ENCODE measurements at regions not wholly inside any gene's neighbourhood (a gene's known extent, or its start where the extent isn't known, plus 50 kb on each side); places are given as distances from the start of the nearest gene placed in this dataset.

DNA sequence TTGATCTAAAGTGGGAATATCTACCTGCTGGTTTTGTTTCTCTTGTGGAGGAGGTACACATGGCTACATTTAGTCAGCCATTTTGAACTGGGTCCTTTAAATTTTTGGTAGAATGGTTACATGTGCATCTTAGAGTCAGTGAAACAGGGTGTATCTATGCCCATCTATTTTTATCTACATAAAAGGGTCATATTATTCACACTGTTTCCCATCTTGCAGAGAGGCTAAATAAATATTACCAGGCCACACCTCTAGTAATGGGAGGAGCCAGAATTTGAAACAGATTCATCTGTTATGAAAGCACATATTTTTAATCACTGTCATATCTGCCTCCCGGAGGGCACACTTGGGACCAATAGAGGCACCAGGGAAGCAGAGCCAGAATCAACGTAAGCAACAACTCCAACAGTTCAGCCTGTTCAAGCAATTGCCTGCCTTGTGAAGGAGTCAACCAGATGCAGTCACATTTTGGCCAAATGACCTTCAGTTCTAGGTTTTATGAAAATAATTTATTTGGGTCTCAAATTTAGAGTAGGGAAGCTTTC, 376.8 kb downstream of the TSN start:
- DNase-seq (ENCODE audit: low spot score in 2 of 2) (no peak), ATAC-seq (no peak)
- H3K9me3 Mint-ChIP-seq = peaks cover 20 to 21% of the 10 kb centered on the region in 2 donors
- no peak overlapping the region for H3K27ac Mint-ChIP-seq
- peaks cover 6 to 11% of the 10 kb centered on the region in 2 donors for H3K36me3 Mint-ChIP-seq

DNA sequence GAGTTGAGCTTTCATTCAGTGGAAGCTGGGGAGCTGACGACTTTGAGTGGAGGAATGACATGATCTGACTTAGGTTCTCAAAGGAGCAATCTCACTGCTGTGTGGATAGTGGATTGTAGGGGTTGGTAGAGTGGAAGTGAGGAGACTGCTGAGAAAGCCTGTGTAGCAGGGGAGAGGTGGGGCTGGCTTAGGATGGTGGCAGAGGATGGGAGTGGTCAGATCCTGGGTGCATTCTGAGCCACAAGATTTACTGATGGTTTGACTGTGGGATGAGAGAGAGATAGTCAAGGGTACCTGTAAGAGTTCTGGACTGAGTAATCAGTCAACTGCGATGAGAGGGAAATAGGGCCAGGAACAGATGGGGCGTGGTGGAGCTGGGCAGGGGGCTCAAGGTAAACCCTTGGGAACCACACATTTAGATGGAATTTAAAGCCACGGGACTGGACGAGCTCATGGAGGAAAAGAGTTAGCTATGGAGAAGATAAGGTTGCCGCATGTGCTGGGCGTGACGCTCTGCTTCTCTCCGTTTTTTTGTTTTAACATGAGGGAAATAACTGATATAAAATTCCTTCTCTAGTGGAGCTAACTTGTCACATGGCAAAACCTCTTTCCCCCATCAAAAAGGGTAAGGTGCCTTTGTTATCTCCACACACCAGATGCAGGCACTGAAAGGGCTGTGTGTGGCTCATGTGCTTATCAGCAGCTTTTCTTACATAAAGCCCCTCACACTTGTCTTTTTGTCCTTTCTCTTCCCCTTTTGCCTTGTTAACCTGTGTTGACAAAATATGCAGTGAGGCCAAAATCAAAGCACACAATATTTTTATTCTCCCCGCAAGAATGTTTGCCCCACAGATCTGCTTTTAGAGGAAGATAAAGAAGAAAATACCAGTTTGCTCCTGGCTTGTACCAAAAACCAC, 379.8 kb downstream of the TSN start:
- H3K27ac Mint-ChIP-seq = no peak overlapping the region
- DNase-seq (ENCODE audit: low spot score in 2 of 2) (no peak), ATAC-seq (no peak)
- H3K36me3 Mint-ChIP-seq = peaks cover 6 to 9% of the 10 kb centered on the region in 2 donors
- peaks cover 8 to 11% of the 10 kb centered on the region in 2 donors for H3K9me3 Mint-ChIP-seq

DNA sequence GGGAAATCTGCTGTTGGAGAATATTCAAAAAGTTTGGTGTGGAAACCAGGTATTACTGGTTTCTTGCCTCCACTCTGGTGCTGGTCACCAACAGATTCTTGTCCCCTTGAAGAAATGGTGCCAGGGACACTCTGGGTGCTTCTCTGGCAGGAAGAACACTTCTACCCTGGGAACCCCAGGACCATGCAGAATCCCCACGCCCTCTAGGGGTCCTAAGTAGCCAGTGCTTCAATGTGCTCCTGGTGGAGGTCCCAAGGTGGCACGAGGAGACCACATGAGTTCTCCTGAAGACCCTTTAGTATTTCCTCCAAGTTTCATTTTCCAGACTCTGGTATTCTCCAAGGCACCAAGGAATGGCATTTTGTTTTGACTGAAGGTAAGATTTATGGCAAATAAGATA, 380.6 kb downstream of the TSN start:
- Mint-ChIP-seq H3K9me3 (peaks cover 0 to 5% of the 10 kb centered on the region in 2 donors), H3K36me3 (peaks cover 0 to 1% of the 10 kb centered on the region in 2 donors), H3K27ac (no peak overlapping the region)
- ATAC-seq (peak in 1 of 2 donors; percentile 79), DNase-seq (ENCODE audit: low spot score in 2 of 2) (peak in 1 of 2 donors; percentile 17)

DNA sequence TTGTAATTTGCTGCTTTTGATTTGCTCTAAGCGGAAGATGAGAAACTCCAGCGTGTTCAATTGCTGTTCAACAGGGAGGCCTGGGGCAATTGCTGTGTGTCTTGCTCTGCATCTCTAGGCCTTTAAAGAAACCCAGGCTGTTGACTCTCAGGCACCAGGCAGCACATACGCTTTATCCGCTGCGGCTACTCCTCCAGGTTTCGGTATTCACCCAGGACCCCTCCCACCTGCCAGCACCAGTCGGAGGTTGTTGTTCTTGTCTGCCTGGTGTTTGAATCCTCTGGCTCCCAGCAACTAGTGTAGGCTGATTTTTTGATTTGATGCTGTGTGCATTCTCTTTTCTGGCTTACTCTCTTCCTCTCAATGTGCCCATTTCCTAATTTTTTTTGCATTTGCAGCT, 383.1 kb downstream of the TSN start:
- H3K27ac Mint-ChIP-seq = no peak overlapping the region
- ATAC-seq = no peak
- H3K9me3 Mint-ChIP-seq = no peaks in the 10 kb centered on the region
- DNase-seq (ENCODE audit: low spot score in 2 of 2) = no peak
- H3K36me3 Mint-ChIP-seq = no peaks in the 10 kb centered on the region

DNA sequence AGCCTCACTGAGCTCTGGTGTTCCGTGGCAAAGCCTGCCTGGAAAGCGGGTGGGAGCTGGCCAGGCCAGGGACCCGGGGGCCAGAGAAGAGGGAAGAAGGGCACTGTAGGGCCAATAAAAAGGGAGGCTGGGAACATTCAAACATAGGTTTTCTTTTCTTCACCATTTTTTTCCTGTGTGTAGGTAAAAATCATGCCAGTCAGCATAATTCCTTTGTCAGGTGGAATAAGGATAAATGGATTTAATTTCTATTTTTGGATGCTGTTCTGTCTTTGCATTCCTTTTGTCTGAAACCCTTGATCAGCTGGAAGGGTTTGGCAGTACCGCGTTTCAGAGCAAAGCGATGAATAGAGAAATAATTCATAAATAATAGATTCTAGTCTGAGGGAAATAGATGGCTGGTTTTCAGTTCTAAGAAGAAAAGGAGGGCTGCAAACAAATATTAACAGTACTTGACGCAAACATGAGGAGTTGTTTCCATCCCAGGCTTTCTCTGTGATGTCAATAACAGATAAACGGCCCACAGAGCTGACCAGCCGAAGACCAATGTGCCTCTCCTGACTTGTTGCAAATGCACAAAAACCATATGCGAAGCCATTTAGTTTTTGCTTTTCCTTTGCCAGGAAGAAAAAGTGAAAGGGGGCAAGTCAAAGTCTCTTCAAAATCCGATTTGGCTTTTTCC, 384.4 kb downstream of the TSN start:
- DNase-seq (ENCODE audit: low spot score in 2 of 2) = no peak
- Mint-ChIP-seq H3K36me3 (no peaks in the 10 kb centered on the region), H3K27ac (no peak overlapping the region), H3K9me3 (no peaks in the 10 kb centered on the region)
- ATAC-seq = no peak

DNA sequence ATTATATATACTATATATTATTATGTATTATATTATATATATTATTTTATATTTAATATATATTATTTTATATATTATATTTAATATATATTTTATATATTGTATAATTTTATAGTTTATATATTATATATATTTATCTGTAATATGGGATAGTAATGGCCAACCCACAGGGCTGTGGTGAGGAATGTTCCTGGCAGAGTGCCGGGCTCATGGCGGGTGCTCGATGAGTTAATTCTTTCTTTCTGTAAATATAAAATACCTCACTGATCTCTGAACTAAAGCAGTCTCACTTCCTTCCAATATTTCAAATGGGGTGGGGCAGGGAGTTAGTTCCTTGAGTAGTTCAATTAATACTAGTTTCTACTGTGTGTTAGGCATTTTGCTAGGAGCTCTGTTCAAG, 389.4 kb downstream of the TSN start:
- ATAC-seq (no peak), DNase-seq (ENCODE audit: low spot score in 2 of 2) (no peak)
- H3K9me3 Mint-ChIP-seq = no peaks in the 10 kb centered on the region
- H3K27ac Mint-ChIP-seq = no peak overlapping the region
- H3K36me3 Mint-ChIP-seq = no peaks in the 10 kb centered on the region

DNA sequence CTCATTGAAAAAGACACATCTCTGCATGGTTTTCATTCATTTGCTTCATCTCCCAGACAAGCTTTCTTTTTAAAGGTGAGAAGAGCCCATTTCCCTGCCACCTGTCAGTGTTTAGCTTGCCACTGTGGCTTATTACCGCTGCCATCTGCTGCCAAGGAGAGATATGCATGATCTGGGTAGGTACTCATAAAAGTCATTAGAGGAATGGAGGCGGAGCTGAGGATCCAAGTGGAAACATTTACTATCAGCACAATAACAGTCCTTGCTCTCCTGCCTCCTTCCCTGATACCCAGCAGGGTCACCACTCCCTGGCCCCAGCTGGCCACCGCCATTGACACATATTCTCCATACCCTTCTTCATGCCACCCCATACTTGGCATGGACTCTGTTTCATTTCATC, 390.4 kb downstream of the TSN start:
- H3K36me3 Mint-ChIP-seq = no peaks in the 10 kb centered on the region
- no peak overlapping the region for H3K27ac Mint-ChIP-seq
- DNase-seq (ENCODE audit: low spot score in 2 of 2) (no peak), ATAC-seq (no peak)
- H3K9me3 Mint-ChIP-seq = no peaks in the 10 kb centered on the region

DNA sequence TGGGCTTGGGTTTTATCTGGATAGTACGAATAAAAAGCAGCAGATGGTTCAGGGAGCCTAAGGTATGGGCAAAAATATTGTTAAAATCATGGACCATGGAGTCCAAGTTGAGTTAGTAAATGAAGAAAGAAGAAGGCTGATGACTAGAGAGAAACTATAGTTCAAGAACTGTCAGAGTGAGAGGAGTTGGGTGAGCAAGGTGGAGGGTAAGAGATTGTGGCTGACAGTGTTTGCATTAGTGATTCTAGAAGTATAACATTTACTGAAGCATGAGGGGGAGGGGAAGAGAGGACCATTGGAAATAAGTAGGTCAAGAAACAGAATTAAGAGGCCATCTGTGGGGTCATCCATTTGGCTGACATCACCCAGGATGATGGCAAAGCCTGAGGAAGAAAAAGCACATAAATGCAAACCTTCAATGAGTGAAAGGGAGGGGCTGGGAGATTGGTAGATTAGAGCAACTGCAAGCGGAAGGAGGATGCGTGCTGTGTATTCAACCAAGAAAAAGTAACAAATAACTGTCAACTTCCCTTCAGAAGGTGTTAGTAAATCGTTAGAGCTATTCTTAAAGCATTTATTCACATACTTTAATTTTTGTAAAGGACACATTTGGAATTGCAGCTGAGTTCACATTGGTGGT, 392.8 kb downstream of the TSN start:
- H3K9me3 Mint-ChIP-seq = no peaks in the 10 kb centered on the region
- ATAC-seq (no peak), DNase-seq (ENCODE audit: low spot score in 2 of 2) (no peak)
- H3K27ac Mint-ChIP-seq = no peak overlapping the region
- no peaks in the 10 kb centered on the region for H3K36me3 Mint-ChIP-seq

DNA sequence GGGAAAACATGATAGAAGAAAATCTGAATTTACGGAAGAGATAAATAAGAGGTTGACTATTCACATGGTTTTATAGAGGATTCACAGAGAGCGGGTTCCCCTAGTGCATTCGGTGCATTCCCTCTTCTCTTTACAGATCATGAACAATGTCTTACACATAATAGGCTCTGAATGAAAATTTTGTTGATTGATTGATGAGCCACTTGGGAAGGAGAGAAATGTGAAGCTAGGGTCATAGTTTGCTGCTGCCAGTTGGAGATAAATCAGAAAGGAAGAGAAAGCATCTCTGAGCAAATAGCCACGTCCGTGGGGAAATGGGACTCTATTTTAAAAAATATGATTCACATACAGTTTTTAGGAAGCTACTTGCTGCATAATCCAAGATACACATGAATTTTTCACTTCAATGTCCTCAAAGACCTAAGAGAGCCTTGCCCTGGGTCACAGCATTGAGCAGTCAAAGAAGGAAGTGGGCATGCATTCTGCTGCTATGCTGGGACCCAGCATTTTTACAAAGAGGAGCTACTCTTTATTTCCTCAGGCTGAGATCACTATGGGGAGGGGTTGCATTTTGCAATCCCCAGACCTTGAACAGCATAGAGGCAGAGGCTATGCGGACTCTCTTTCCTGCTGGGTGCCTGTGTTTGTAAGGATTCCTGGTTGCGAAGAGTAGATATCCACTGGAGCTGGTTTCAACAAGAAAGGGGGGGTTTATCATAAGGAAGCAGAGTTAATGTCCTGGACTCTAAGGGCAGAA, 395.3 kb downstream of the TSN start:
- H3K9me3 Mint-ChIP-seq = no peaks in the 10 kb centered on the region
- no peak for ATAC-seq
- DNase-seq (ENCODE audit: low spot score in 2 of 2) = no peak
- no peak overlapping the region for H3K27ac Mint-ChIP-seq
- no peaks in the 10 kb centered on the region for H3K36me3 Mint-ChIP-seq

DNA sequence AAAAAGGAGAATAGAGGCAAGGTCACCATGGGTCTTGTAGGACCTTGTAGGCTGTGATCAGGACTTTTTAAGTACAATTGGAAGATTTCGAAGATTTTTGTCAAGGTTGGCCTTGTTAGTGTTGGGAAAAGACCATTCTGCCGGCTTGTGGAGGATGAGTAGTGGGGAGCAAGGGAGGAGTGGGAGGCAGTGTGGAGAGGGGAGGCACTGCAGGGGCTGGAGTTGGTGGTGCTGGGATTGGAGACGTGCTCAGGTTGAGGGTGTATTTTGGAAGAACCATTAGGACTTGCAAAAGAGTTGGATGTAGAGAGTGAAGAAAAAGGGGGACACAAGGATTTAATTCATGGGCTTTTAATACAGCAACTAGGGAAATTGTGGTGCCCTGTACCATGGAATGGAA, 397.1 kb downstream of the TSN start:
- no peaks in the 10 kb centered on the region for H3K36me3 Mint-ChIP-seq
- ATAC-seq (no peak), DNase-seq (ENCODE audit: low spot score in 2 of 2) (no peak)

DNA sequence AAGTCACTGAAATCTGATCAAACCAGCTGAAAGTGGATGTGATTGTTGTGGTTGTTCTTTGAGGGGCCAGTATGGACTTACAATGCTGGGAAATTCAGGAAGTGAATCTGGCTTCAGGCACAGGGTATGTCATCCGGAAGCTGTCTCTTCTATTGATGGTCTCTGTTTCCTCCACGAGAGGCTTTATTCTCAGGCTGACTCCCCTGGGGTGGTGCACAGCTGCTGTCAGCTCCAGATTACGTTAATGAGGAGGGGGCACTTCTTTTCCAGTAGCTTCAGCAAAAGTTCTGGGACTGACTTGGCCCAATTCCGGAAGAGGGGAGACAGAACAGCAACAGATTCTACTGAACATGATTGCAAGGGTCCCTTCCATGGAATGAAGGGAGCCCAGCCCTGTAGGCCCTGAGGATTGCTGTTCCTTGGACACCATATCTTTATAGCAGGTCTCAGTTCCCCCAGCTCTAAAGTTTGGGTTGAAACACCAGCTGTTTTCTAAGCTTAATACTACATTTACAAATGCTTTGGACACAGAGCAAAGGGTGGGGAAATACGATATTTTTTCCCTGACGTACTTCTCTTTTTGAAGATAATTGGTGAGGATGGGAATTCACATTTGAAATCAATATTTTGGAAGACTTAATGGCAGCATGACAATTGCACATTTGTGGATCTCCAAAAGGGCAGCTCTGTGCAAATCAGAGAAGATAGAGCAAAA, 400.9 kb downstream of the TSN start:
- ATAC-seq = no peak
- no peak for DNase-seq (ENCODE audit: low spot score in 2 of 2)
- Mint-ChIP-seq H3K9me3 (no peaks in the 10 kb centered on the region), H3K27ac (no peak overlapping the region), H3K36me3 (no peaks in the 10 kb centered on the region)

More for the DNA sequence above, 397.1 kb downstream of the TSN start:
- Mint-ChIP-seq H3K9me3 (no peaks in the 10 kb centered on the region), H3K27ac (no peak overlapping the region)

DNA sequence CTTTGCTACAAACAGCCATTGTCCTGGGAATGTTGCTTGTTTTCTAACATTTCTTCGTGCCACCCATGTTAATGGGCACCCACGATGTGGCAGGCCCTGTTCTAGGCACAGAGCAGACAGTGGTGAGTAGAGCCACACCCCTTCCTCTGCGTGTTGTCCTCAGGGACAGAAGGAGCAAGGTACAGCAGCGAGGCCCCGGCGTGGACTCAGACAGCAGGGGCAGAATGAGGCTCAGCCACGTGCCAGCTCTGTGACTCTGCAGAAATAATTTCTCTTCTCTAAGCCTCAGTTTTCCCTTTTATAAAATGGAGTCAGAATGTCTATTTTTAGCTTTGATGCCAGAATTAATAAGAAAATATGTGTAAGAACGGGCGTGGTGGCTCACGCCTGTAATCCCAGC, 401.7 kb downstream of the TSN start:
- no peak for ATAC-seq

DNA sequence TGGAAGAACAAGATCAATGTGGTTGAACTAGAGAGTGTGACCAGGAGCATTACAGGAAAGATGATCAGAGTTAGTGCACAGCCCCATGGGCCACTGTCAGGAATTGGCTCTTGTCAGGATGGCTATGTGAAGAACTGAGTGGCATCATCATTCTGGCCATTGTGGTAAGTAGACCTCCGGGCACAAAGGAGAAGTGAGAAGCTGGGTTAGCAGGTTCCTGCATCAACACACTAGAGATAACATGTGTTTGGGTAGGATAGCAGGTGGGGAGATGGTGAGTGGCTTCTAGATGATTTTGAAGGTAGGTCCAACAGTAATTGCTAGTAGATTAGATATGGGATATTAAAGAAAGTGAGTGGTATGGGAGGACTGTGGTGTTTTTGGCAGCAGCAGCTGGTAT, 408.2 kb downstream of the TSN start:
- Mint-ChIP-seq H3K9me3 (no peaks in the 10 kb centered on the region), H3K36me3 (no peaks in the 10 kb centered on the region), H3K27ac (no peak overlapping the region)
- DNase-seq (ENCODE audit: low spot score in 2 of 2) (no peak), ATAC-seq (no peak)

More for the DNA sequence above, 401.7 kb downstream of the TSN start:
- Mint-ChIP-seq H3K36me3 (no peaks in the 10 kb centered on the region), H3K9me3 (no peaks in the 10 kb centered on the region), H3K27ac (no peak overlapping the region)
- no peak for DNase-seq (ENCODE audit: low spot score in 2 of 2)

DNA sequence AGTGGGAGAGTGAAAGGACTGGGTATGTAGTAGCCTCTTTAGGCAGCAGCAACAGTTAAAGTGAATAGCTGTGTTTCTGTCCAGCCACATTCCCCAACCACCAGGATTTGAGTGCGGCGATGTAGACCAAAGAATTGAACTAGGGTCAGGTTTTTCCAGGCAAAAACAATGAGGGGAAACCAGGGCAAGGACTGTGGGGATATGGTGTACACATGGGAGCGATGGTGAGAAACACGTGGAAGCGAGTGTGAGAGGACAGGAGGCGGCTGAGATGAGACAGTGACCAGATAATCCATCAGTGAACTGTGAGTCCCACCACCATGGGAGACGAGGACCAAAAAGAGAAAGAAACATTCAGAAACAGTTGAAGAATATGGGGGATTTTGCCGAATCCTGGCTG, 409.5 kb downstream of the TSN start:
- no peaks in the 10 kb centered on the region for H3K9me3 Mint-ChIP-seq
- ATAC-seq = no peak
- no peak for DNase-seq (ENCODE audit: low spot score in 2 of 2)
- H3K36me3 Mint-ChIP-seq = no peaks in the 10 kb centered on the region
- H3K27ac Mint-ChIP-seq = no peak overlapping the region

DNA sequence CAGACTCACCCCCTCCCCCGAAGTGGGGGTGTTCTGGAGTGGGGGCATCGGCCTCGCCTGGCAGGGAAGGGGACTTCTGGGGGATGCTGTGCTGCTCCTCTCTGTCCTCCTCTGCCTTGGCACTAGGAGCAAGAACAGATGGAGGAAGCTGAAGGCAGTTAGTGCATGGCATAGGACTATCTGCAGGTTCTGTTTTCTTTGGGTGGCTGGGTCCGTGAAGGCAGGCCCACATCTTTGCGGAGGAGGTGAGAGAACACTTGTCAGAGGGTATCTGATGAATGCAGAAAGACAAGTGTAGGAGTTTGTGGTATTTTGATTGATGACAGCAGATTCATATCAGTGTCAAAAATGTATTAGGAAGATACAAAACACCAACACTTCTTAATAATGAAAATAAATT, 411.4 kb downstream of the TSN start:
- no peaks in the 10 kb centered on the region for H3K36me3 Mint-ChIP-seq
- DNase-seq (ENCODE audit: low spot score in 2 of 2) (no peak), ATAC-seq (no peak)
- no peaks in the 10 kb centered on the region for H3K9me3 Mint-ChIP-seq
- no peak overlapping the region for H3K27ac Mint-ChIP-seq

DNA sequence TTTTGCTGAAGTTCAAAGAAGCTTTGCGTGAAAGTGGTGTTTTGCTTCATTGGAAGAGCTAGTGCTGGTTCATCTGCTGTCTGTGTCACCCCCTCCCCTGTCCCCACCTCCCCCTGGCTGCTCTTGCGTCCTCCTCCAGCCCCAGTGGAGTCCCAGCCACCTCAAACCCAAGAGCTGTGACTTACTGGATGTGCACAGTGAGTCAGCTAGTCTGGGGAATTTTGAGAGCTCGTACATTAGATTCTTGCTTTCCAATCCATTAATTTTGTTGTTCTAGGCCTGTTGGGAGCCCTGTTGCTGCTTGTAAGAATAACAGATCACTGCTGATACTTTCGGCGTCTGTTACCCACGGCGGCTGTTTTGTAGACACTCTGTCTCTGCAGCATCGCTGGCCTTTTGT, 412.1 kb downstream of the TSN start:
- Mint-ChIP-seq H3K36me3 (no peaks in the 10 kb centered on the region), H3K9me3 (no peaks in the 10 kb centered on the region), H3K27ac (no peak overlapping the region)
- no peak for ATAC-seq
- DNase-seq (ENCODE audit: low spot score in 2 of 2) = no peak
